H1 (cell line): ENCODE measurements at regions not wholly inside any gene's neighbourhood (a gene's known extent, or its start where the extent isn't known, plus 50 kb on each side); places are given as distances from the start of the nearest gene placed in this dataset.

Experiments
- CTCF ChIA-PET: fragments of 300-600 bp; sonication (Branson Sonifier 250); formaldehyde crosslinking; loops from one replicate; lab custom pipeline; 2021; ENCODE audit not compliant: partially characterized antibody; lab: Charles Lee
- POLR2A ChIA-PET: fragments of 300-600 bp; sonication (Branson Sonifier 250); formaldehyde crosslinking; loops from one replicate; lab custom pipeline; 2021; ENCODE audit warnings: inconsistent platforms; ENCODE audit not compliant: partially characterized antibody; lab: Charles Lee
- DNase-seq, 2 experiments: peaks; one replicate each; pipeline versions ENCODE4 v3.0.0 to v3.0.0-alpha.2; 2010 to 2022; ENCODE audit warnings: low spot score in 2 of 2, low read depth in 1 of 2, mixed read lengths in 1 of 2
- FAIRE-seq: peaks from 2 replicates; lab custom pipeline; 2011; peaks lifted over from hg19 to GRCh38; lab: Jason Lieb, UNC
- H2AFZ ChIP-seq: 2 replicates; pipeline ENCODE4 v1.8.1; 2012; ENCODE audit warnings: low read length, inconsistent platforms
- H2AK5ac ChIP-seq: 2 replicates; pipeline ENCODE4 v1.6.1; 2013; ENCODE audit warnings: low read depth, low read length
- H2BK120ac ChIP-seq: replicated peaks from 2 replicates; pipeline ENCODE3; 2013; ENCODE audit warnings: low read depth, low read length, inconsistent platforms
- H2BK12ac ChIP-seq: 2 replicates; pipeline ENCODE4 v1.6.1; 2013; ENCODE audit warnings: low read depth, low read length
- H2BK15ac ChIP-seq: 2 replicates; pipeline ENCODE4 v1.6.1; 2013; ENCODE audit warnings: low read length
- H2BK20ac ChIP-seq: 2 replicates; pipeline ENCODE4 v1.6.1; 2013; ENCODE audit warnings: low read length
- H2BK5ac ChIP-seq: 2 replicates; pipeline ENCODE4 v1.6.1; 2013; ENCODE audit warnings: low read depth, low read length
- H3K14ac ChIP-seq: 2 replicates; pipeline ENCODE4 v1.6.1; 2013; ENCODE audit warnings: inconsistent platforms; ENCODE audit not compliant: insufficient read length
- H3K18ac ChIP-seq: 2 replicates; pipeline ENCODE4 v1.6.1; 2013; ENCODE audit warnings: low read length; ENCODE audit errors: extremely low read depth
- H3K23ac ChIP-seq: 2 replicates; pipeline ENCODE4 v1.6.1; 2013; ENCODE audit warnings: inconsistent platforms; ENCODE audit not compliant: insufficient read length
- H3K23me2 ChIP-seq: 2 replicates; pipeline ENCODE4 v1.6.1; 2013; ENCODE audit warnings: low read depth, low read length
- H3K27ac ChIP-seq: 2 replicates; pipeline ENCODE4 v1.6.1; 2011; ENCODE audit warnings: low read depth, low read length, inconsistent platforms
- H3K27me3 ChIP-seq, 4 experiments: replicated peaks in 1 of 4; 1 replicate in 1 of 4; 2 replicates in 3 of 4; pipeline versions ENCODE4 v1.6.1 to v1.8.1; 2011 to 2013; ENCODE audit warnings: low read length in 3 of 4, mild to moderate bottlenecking in 3 of 4, inconsistent platforms in 2 of 4, mixed read lengths in 2 of 4, moderate library complexity in 1 of 4; ENCODE audit not compliant: control insufficient read depth in 3 of 4, insufficient read depth in 3 of 4; ENCODE audit errors: extremely low read depth in 1 of 4
- H3K36me3 ChIP-seq, 4 experiments: 2 replicates each; pipeline versions ENCODE4 v1.6.1 to v1.8.1; 2011 to 2013; ENCODE audit warnings: mild to moderate bottlenecking in 4 of 4, low read length in 3 of 4, moderate library complexity in 2 of 4, control low read depth in 1 of 4, inconsistent platforms in 1 of 4; ENCODE audit not compliant: insufficient read depth in 4 of 4, control insufficient read depth in 2 of 4
- H3K4ac ChIP-seq: replicated peaks from 2 replicates; pipeline ENCODE3; 2013; ENCODE audit warnings: low read length, low read depth, mixed read lengths, inconsistent platforms; ENCODE audit not compliant: insufficient read length
- H3K4me1 ChIP-seq, 4 experiments: replicated peaks in 1 of 4; 1 replicate in 1 of 4; 2 replicates in 3 of 4; pipeline versions ENCODE4 v1.6.1 to v1.8.1; 2011 to 2013; ENCODE audit warnings: low read length in 3 of 4, inconsistent platforms in 2 of 4, mixed read lengths in 1 of 4; ENCODE audit not compliant: insufficient read depth in 4 of 4, control insufficient read depth in 3 of 4
- H3K4me2 ChIP-seq, 2 experiments: 2 replicates each; pipeline versions ENCODE4 v1.6.1 to v1.8.1; 2011 to 2013; ENCODE audit warnings: low read depth in 2 of 2, low read length in 2 of 2, control low read depth in 1 of 2, inconsistent platforms in 1 of 2, mild to moderate bottlenecking in 1 of 2; ENCODE audit not compliant: insufficient read depth in 1 of 2
- H3K4me3 ChIP-seq, 4 experiments: fragments of 200-600, 300-600 bp in 1 of 4; sonication (generic), shearing (Covaris generic), sonication (Bioruptor Twin) in 1 of 4; 2 replicates each; pipeline versions ENCODE4 v1.5.1 to v1.8.1; 2011 to 2016; ENCODE audit warnings: low read length in 4 of 4, low read depth in 3 of 4, control low read depth in 2 of 4, inconsistent platforms in 2 of 4, mild to moderate bottlenecking in 2 of 4, mixed read lengths in 1 of 4, moderate library complexity in 1 of 4; ENCODE audit not compliant: insufficient read depth in 2 of 4; ENCODE audit errors: extremely low read depth in 1 of 4
- H3K56ac ChIP-seq: replicated peaks from 2 replicates; pipeline ENCODE3; 2013; ENCODE audit warnings: low read depth, mild to moderate bottlenecking, mixed read lengths, low read length, inconsistent platforms; ENCODE audit not compliant: insufficient read length
- H3K79me1 ChIP-seq: 2 replicates; pipeline ENCODE4 v1.6.1; 2013; ENCODE audit warnings: low read depth, low read length, control low read depth
- H3K79me2 ChIP-seq, 2 experiments: 2 replicates each; pipeline versions ENCODE4 v1.6.1 to v1.8.1; 2012 to 2013; ENCODE audit warnings: low read length in 2 of 2, mild to moderate bottlenecking in 2 of 2, inconsistent platforms in 1 of 2; ENCODE audit not compliant: insufficient read depth in 2 of 2, control insufficient read depth in 1 of 2
- H3K9ac ChIP-seq, 4 experiments: replicated peaks in 1 of 4; 1 replicate in 1 of 4; 2 replicates in 3 of 4; pipeline versions ENCODE4 v1.6.1 to v1.8.1; 2011 to 2013; ENCODE audit warnings: low read depth in 3 of 4, low read length in 3 of 4, control low read depth in 2 of 4, mild to moderate bottlenecking in 2 of 4, moderate library complexity in 2 of 4, inconsistent platforms in 1 of 4; ENCODE audit errors: extremely low read depth in 1 of 4
- H3K9me3 ChIP-seq, 2 experiments: 2 replicates each; pipeline versions ENCODE4 v1.6.1 to v1.8.1; 2012 to 2013; ENCODE audit warnings: mild to moderate bottlenecking in 2 of 2, moderate library complexity in 2 of 2, control low read depth in 1 of 2, inconsistent platforms in 1 of 2, low read depth in 1 of 2, low read length in 1 of 2, mixed read lengths in 1 of 2; ENCODE audit not compliant: insufficient read depth in 2 of 2
- H4K20me1 ChIP-seq, 2 experiments: replicated peaks in 1 of 2; 2 replicates each; pipeline versions ENCODE3 to v1.8.1; 2011 to 2013; ENCODE audit warnings: inconsistent platforms in 2 of 2, low read length in 2 of 2, mild to moderate bottlenecking in 1 of 2; ENCODE audit not compliant: insufficient read depth in 2 of 2, control insufficient read depth in 1 of 2
- H4K5ac ChIP-seq: 2 replicates; pipeline ENCODE4 v1.6.1; 2013; ENCODE audit warnings: low read length, low read depth, mixed read lengths, inconsistent platforms; ENCODE audit not compliant: insufficient read length
- H4K8ac ChIP-seq: 2 replicates; pipeline ENCODE4 v1.8.0; 2013; ENCODE audit warnings: mild to moderate bottlenecking, moderate library complexity, low read length, inconsistent platforms; ENCODE audit not compliant: insufficient read depth; ENCODE audit errors: extremely low read depth
- H4K91ac ChIP-seq: replicated peaks from 2 replicates; pipeline ENCODE3; 2013; ENCODE audit warnings: low read length, mixed read lengths, inconsistent platforms; ENCODE audit not compliant: insufficient read length
- CEBPB ChIP-seq: IDR thresholded peaks from 2 replicates; pipeline ENCODE4 v1.6.1; 2012; ENCODE audit warnings: low read depth, low read length
- CTCF ChIP-seq, 3 experiments: IDR thresholded peaks; 1 replicate in 2 of 3; 2 replicates in 1 of 3; pipeline versions ENCODE4 v1.5.1 to v1.6.1; 2011; ENCODE audit warnings: low read length in 3 of 3, mild to moderate bottlenecking in 3 of 3, inconsistent platforms in 2 of 3, low read depth in 1 of 3, moderate library complexity in 1 of 3; ENCODE audit not compliant: insufficient read depth in 1 of 3; ENCODE audit errors: control extremely low read depth in 1 of 3
- JUND ChIP-seq: IDR thresholded peaks from 2 replicates; pipeline ENCODE4 v1.6.1; 2011; ENCODE audit warnings: mild to moderate bottlenecking, improper control_type of control experiment, low read length
- KDM5A ChIP-seq: fragments of 200-600 bp; IDR thresholded peaks from 2 replicates; pipeline ENCODE4 v1.7.1; 2012; ENCODE audit warnings: mild to moderate bottlenecking, low read length, inconsistent platforms, mixed read lengths
- MAX ChIP-seq: IDR thresholded peaks from 2 replicates; pipeline ENCODE4 v1.6.1; 2012; ENCODE audit warnings: inconsistent platforms
- RAD21 ChIP-seq, 2 experiments: IDR thresholded peaks in 1 of 2; conservative IDR thresholded peaks in 1 of 2; 2 replicates each; pipeline ENCODE4 v1.6.1; 2011; ENCODE audit warnings: low read depth in 2 of 2, low read length in 2 of 2, improper control_type of control experiment in 1 of 2, inconsistent platforms in 1 of 2, mild to moderate bottlenecking in 1 of 2, moderate library complexity in 1 of 2
- RXRA ChIP-seq: IDR thresholded peaks from 2 replicates; pipeline ENCODE4 v1.6.1; 2011; ENCODE audit warnings: low read depth, mild to moderate bottlenecking, low read length, moderate library complexity; ENCODE audit not compliant: insufficient read depth
- WGBS, 2 experiments: shearing (Covaris generic) in 1 of 2; methylation state at CpG; one replicate each; pipeline versions ENCODE4 v1.1.6 to v1.1.7; 2013 to 2015; ENCODE audit warnings: low lambda C conversion rate in 2 of 2, mixed read lengths in 2 of 2, inconsistent platforms in 1 of 2, low coverage in 1 of 2, missing lambda C conversion rate in 1 of 2; ENCODE audit not compliant: insufficient replicate concordance in 2 of 2, insufficient coverage in 1 of 2, insufficient read length in 1 of 2; ENCODE audit errors: extremely low coverage in 1 of 2, missing lambda C conversion rate in 1 of 2; 5-methylcytosine and 5-hydroxymethylcytosine counted together

- Histone ChIP-seq H3K4me1 (no peaks in the 10 kb centered on the region), H2BK120ac (no peak overlapping the region), H3K36me3 (no peaks in the 10 kb centered on the region), H2BK12ac (no peak overlapping the region), H3K79me1 (no peaks in the 10 kb centered on the region), H4K91ac (no peak overlapping the region), H3K23me2 (no peaks in the 10 kb centered on the region), H3K4me3 (no peak overlapping the region), H2BK5ac (no peak overlapping the region), H3K27me3 (no peaks in the 10 kb centered on the region), H2AFZ (no peak overlapping the region), H4K8ac (no peak overlapping the region), H3K4me2 (no peak overlapping the region), H3K27ac (no peak overlapping the region), H3K56ac (no peak overlapping the region), H2BK20ac (no peak overlapping the region), H3K18ac (no peak overlapping the region), H2BK15ac (no peak overlapping the region), H3K79me2 (no peaks in the 10 kb centered on the region), H4K20me1 (no peaks in the 10 kb centered on the region), H3K23ac (no peak overlapping the region), H3K14ac (no peak overlapping the region), H3K9me3 (no peaks in the 10 kb centered on the region), H3K9ac (no peak overlapping the region), H4K5ac (no peak overlapping the region), H2AK5ac (no peak overlapping the region), H3K4ac (no peak overlapping the region)
- ChIA-PET CTCF (interaction anchor here (0.6 to 1.4 kb wide), 6 partner anchors 13 to 412 kb away, joined by 3 to 7 read pairs (median 3); no protein-coding TSS in a partner anchor), POLR2A (no interaction called here)
- no peak for FAIRE-seq
- WGBS, 2 experiments = 81% methylated on average over 1 of the region's 1 CpG; no CpG with 5 or more reads in 1 of the 2 experiments
- DNase-seq = no peak
- TF ChIP-seq RAD21 (IDR thresholded peaks at IDR 0.05 in 1 of 2, conservative IDR thresholded peaks at IDR 0.05 in 1 of 2; ENCODE audit: low read depth in 2 of 2, low read length in 2 of 2) = peak; percentile 50 to 53
- TF ChIP-seq JUND = no peak
- no peak for TF ChIP-seq MAX
- no peak for TF ChIP-seq CTCF (IDR thresholded peaks at IDR 0.05; ENCODE audit: control extremely low read depth in 1 of 3, insufficient read depth in 1 of 3, low read depth in 1 of 3, low read length in 3 of 3)
- no peak for TF ChIP-seq RXRA
- TF ChIP-seq KDM5A = no peak
- TF ChIP-seq CEBPB = no peak
Observed at GRCh38 chr11:97092823-97093222, 703.0 kb downstream of the JRKL start.
